ENCODE measurements at regions not wholly inside any gene's neighbourhood (a gene's known extent, or its start where the extent isn't known, plus 50 kb on each side); places are given as distances from the start of the nearest gene placed in this dataset.

GRCh38 chr2:41958251-41958650 lies 89.6 kb upstream of the PKDCC start:
- Histone ChIP-seq H3K36me3 (no peaks in the 10 kb centered on the region), H3K9me3 (replicated peaks in 1 of 11) (no peaks in the 10 kb centered on the region), H4K20me1 (peaks cover 0 to 3% (median 0%) of the 10 kb centered on the region in 11 experiments; a peak in 1 of 22 replicates), H3K9ac (no peak overlapping the region), H3K4me3 (no peak overlapping the region), H3K4me1 (peaks cover 26 to 37% (median 30%) of the 10 kb centered on the region in 10 experiments), H3K4me2 (no peak overlapping the region), H3K27me3 (no peaks in the 10 kb centered on the region), H3K27ac (no peak overlapping the region)
- TF ChIP-seq Cebpa-rat (IDR thresholded peaks at IDR 0.05), result no peak

GRCh38 chr2:41958775-41959174 lies 89.0 kb upstream of the PKDCC start:
- Histone ChIP-seq H4K20me1 (no peaks in the 10 kb centered on the region; a peak in 1 of 22 replicates), H3K36me3 (no peaks in the 10 kb centered on the region), H3K4me3 (no peak overlapping the region), H3K27ac (no peak overlapping the region), H3K4me2 (no peak overlapping the region), H3K27me3 (no peaks in the 10 kb centered on the region), H3K9ac (no peak overlapping the region), H3K9me3 (replicated peaks in 1 of 11) (no peaks in the 10 kb centered on the region), H3K4me1 (peaks cover 21 to 37% (median 31%) of the 10 kb centered on the region in 10 experiments)
- no peak for TF ChIP-seq Cebpa-rat (IDR thresholded peaks at IDR 0.05)

GRCh38 chr2:41959760-41960159 lies 88.1 kb upstream of the PKDCC start:
- Histone ChIP-seq H3K4me3 (no peak overlapping the region), H3K4me1 (peaks cover 16 to 37% (median 31%) of the 10 kb centered on the region in 10 experiments), H3K9me3 (replicated peaks in 1 of 11) (no peaks in the 10 kb centered on the region), H4K20me1 (no peaks in the 10 kb centered on the region; a peak in 1 of 22 replicates), H3K27ac (no peak overlapping the region), H3K36me3 (no peaks in the 10 kb centered on the region), H3K9ac (no peak overlapping the region), H3K27me3 (no peaks in the 10 kb centered on the region), H3K4me2 (no peak overlapping the region)
- no peak for TF ChIP-seq Cebpa-rat (IDR thresholded peaks at IDR 0.05)

GRCh38 chr2:41962922-41963622 lies 84.7 kb upstream of the PKDCC start:
- Histone ChIP-seq H3K9ac (no peak overlapping the region), H3K27ac (no peak overlapping the region), H4K20me1 (no peaks in the 10 kb centered on the region), H3K4me3 (no peak overlapping the region), H3K4me2 (peak overlapping the region in 9 of 11 experiments; percentile 12 to 67 (median 48); a peak in 16 of 22 replicates), H3K36me3 (no peaks in the 10 kb centered on the region), H3K27me3 (no peaks in the 10 kb centered on the region), H3K4me1 (peaks cover 23 to 40% (median 36%) of the 10 kb centered on the region in 10 experiments), H3K9me3 (replicated peaks in 1 of 11) (no peaks in the 10 kb centered on the region)
- no peak for TF ChIP-seq Cebpa-rat (IDR thresholded peaks at IDR 0.05)

GRCh38 chr2:41963661-41964525 lies 83.9 kb upstream of the PKDCC start:
- H3K4me3 ChIP-seq, result no peak overlapping the region
- H3K27me3 ChIP-seq, result no peaks in the 10 kb centered on the region
- TF ChIP-seq Cebpa-rat (IDR thresholded peaks at IDR 0.05), result no peak
- no peaks in the 10 kb centered on the region for H3K36me3 ChIP-seq
- peak overlapping the region in 10 of 11 experiments; percentile 12 to 67 (median 46); a peak in 19 of 22 replicates for H3K4me2 ChIP-seq
- H4K20me1 ChIP-seq, result no peaks in the 10 kb centered on the region
- H3K27ac ChIP-seq, result no peak overlapping the region
- peaks cover 23 to 40% (median 36%) of the 10 kb centered on the region in 10 experiments for H3K4me1 ChIP-seq
- H3K9ac ChIP-seq, result no peak overlapping the region
- no peaks in the 10 kb centered on the region for H3K9me3 ChIP-seq (replicated peaks in 1 of 11)

- Histone ChIP-seq H3K9me3 (replicated peaks in 1 of 11) (no peaks in the 10 kb centered on the region), H3K36me3 (no peaks in the 10 kb centered on the region), H4K20me1 (no peaks in the 10 kb centered on the region), H3K4me2 (peak overlapping the region in 9 of 11 experiments; percentile 3 to 54 (median 26); a peak in 11 of 22 replicates), H3K27ac (no peak overlapping the region), H3K4me1 (peaks cover 23 to 40% (median 36%) of the 10 kb centered on the region in 10 experiments), H3K4me3 (no peak overlapping the region), H3K27me3 (no peaks in the 10 kb centered on the region), H3K9ac (no peak overlapping the region)
- no peak for TF ChIP-seq Cebpa-rat (IDR thresholded peaks at IDR 0.05)
Measured at GRCh38 chr2:41965173-41965908, 82.5 kb upstream of the PKDCC start.

GRCh38 chr2:41965909-41966295 lies 81.9 kb upstream of the PKDCC start:
- Histone ChIP-seq H3K9ac (no peak overlapping the region), H3K9me3 (replicated peaks in 1 of 11) (no peaks in the 10 kb centered on the region), H3K4me3 (no peak overlapping the region), H3K4me2 (peak overlapping the region; percentile 3 to 54 (median 31); a peak in 13 of 22 replicates), H3K36me3 (no peaks in the 10 kb centered on the region), H4K20me1 (no peaks in the 10 kb centered on the region), H3K4me1 (peaks cover 23 to 40% (median 36%) of the 10 kb centered on the region in 10 experiments), H3K27ac (no peak overlapping the region), H3K27me3 (no peaks in the 10 kb centered on the region)
- no peak for TF ChIP-seq Cebpa-rat (IDR thresholded peaks at IDR 0.05)

- no peak overlapping the region for H3K9ac ChIP-seq
- TF ChIP-seq Cebpa-rat (IDR thresholded peaks at IDR 0.05), result no peak
- H4K20me1 ChIP-seq, result no peaks in the 10 kb centered on the region
- no peaks in the 10 kb centered on the region for H3K9me3 ChIP-seq (replicated peaks in 1 of 11)
- H3K27ac ChIP-seq, result peak overlapping the region in 1 of 11 experiments; percentile 3; a peak in 1 of 22 replicates
- peaks cover 23 to 40% (median 36%) of the 10 kb centered on the region in 10 experiments for H3K4me1 ChIP-seq
- no peak overlapping the region for H3K4me3 ChIP-seq
- no peaks in the 10 kb centered on the region for H3K36me3 ChIP-seq
- H3K27me3 ChIP-seq, result no peaks in the 10 kb centered on the region
- peak overlapping the region in 10 of 11 experiments; percentile 3 to 54 (median 34); a peak in 14 of 22 replicates for H3K4me2 ChIP-seq
Measured at GRCh38 chr2:41966431-41966893, 81.4 kb upstream of the PKDCC start.
